ENCODE measurements at regions not wholly inside any gene's neighbourhood (a gene's known extent, or its start where the extent isn't known, plus 50 kb on each side); places are given as distances from the start of the nearest gene placed in this dataset.

DNA sequence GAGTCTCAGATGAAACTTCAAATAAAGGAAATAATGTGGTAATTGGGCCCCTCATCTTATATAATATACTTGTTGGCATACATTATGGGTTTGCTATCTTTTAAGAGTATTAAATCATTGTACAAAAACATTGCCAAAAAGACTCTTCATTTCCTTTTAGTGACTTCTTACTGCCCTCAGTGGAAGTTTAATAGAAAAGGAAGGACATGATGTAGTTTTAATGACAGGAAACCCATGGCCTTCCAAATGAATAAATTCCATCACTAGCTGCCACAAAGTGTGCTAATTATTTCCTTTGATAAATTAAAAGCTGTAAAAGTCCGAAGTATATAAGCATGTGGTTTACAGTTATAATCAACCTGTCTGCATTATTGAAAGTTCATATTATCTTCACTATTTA lies 350.9 kb upstream of the HAND2 start:
- Histone ChIP-seq H3K4me3 (no peak overlapping the region), H3K27ac (no peak overlapping the region), H3K9me3 (no peaks in the 10 kb centered on the region), H3K9ac (no peak overlapping the region), H3K27me3 (no peaks in the 10 kb centered on the region), H3K4me1 (no peaks in the 10 kb centered on the region), H3K36me3 (no peaks in the 10 kb centered on the region), H3K4me2 (no peak overlapping the region), H4K20me1 (no peaks in the 10 kb centered on the region)
- TF ChIP-seq Cebpa-rat (IDR thresholded peaks at IDR 0.05) = no peak

DNA sequence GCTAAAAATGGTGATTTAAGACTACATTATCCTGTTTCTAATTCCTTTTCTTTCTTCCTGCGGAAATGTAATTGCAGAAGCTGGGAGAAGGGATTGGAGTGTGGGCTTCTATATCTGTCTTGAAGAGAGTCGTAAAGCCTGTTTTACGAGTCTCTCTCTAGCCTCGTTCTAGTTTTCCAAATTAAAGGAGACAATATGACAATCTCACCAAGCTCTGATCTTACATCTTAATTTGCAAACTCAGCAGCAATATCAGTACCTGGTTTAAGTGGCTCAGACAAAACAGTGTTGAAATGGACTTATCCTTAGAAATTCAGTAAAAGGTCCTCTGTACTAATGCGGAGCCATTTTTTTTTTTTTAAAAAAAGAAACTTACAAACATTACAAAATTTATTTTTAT lies 349.5 kb upstream of the HAND2 start:
- Histone ChIP-seq H3K27me3 (no peaks in the 10 kb centered on the region), H3K27ac (no peak overlapping the region), H4K20me1 (no peaks in the 10 kb centered on the region), H3K4me2 (no peak overlapping the region), H3K4me1 (no peaks in the 10 kb centered on the region), H3K4me3 (no peak overlapping the region), H3K9ac (no peak overlapping the region), H3K9me3 (no peaks in the 10 kb centered on the region), H3K36me3 (no peaks in the 10 kb centered on the region)
- TF ChIP-seq Cebpa-rat (IDR thresholded peaks at IDR 0.05) = no peak

DNA sequence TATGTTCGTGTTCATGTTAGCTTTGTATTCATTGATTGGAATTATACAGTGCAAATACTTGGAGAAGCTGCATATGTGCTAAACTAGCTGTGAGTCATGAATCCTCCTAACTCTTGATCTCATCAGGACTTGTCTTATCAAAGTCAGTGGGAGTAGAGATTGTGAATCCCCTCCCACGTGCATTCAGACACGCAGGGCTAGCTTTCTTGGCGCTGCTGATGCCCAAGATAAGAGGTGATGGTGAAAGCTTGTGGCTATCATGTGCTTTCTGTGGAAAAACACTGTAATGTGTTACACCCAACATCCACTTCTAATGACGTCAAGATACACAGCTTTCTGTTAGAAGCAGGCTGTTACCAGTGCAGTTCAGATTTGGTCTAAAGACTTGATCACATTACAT lies 348.7 kb upstream of the HAND2 start:
- Histone ChIP-seq H4K20me1 (no peaks in the 10 kb centered on the region), H3K4me1 (no peaks in the 10 kb centered on the region), H3K36me3 (no peaks in the 10 kb centered on the region), H3K4me3 (no peak overlapping the region), H3K9me3 (no peaks in the 10 kb centered on the region), H3K27ac (no peak overlapping the region), H3K9ac (no peak overlapping the region), H3K4me2 (no peak overlapping the region), H3K27me3 (no peaks in the 10 kb centered on the region)
- TF ChIP-seq Cebpa-rat (IDR thresholded peaks at IDR 0.05) = no peak

DNA sequence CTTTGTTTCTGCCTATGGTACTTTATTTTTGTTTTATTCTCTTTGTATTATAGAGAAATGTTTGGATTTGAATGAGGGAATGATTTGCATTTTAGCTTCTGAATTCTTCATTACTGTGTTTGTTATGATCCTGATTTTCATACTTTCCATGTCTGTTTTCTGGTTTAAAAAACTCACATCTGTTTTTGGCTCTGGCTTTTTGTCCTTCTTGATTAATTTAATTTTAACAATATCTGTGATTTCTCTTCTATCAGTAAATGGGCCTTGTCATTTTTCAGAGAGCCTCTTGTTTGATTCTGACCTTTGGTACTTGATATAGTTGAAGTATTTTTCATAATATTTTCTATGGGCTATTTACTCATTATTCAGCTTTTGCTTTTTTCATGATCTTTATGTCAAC lies 341.6 kb upstream of the HAND2 start:
- H3K27me3 ChIP-seq = no peaks in the 10 kb centered on the region
- no peak overlapping the region for H3K9ac ChIP-seq
- TF ChIP-seq Cebpa-rat (IDR thresholded peaks at IDR 0.05) = no peak
- H3K4me1 ChIP-seq = no peaks in the 10 kb centered on the region
- H3K9me3 ChIP-seq = no peaks in the 10 kb centered on the region
- H3K27ac ChIP-seq = no peak overlapping the region
- no peaks in the 10 kb centered on the region for H3K36me3 ChIP-seq
- H4K20me1 ChIP-seq = no peaks in the 10 kb centered on the region
- H3K4me2 ChIP-seq = no peak overlapping the region
- no peak overlapping the region for H3K4me3 ChIP-seq

- no peaks in the 10 kb centered on the region for H3K9me3 ChIP-seq
- H3K36me3 ChIP-seq = no peaks in the 10 kb centered on the region
- no peak for TF ChIP-seq Cebpa-rat (IDR thresholded peaks at IDR 0.05)
- H3K27me3 ChIP-seq = no peaks in the 10 kb centered on the region
- no peaks in the 10 kb centered on the region for H4K20me1 ChIP-seq
- H3K4me2 ChIP-seq = no peak overlapping the region
- no peak overlapping the region for H3K4me3 ChIP-seq
- H3K27ac ChIP-seq = no peak overlapping the region
- H3K9ac ChIP-seq = no peak overlapping the region
- H3K4me1 ChIP-seq = no peaks in the 10 kb centered on the region
Observed at GRCh38 chr4:173866322-173867026, 336.4 kb upstream of the HAND2 start.

DNA sequence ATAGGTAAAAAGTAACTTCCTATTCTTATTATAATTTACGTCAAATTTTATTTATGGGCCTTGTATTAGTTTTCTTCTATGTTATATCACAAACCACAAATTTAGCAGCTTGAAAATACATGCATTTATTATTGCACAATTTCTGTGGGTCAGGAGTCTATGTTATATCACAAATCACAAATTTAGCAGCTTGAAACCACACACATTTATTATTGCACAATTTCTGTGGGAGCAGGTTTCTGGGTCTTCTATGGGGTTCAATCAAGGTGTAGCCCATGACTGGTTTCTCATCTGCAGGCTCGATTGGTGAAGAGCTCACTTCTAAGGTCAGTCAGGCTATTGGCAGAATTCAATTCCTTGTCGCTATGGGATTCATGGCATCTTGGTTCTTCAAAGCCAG lies 332.7 kb upstream of the HAND2 start:
- H3K9ac ChIP-seq = no peak overlapping the region
- no peak overlapping the region for H3K27ac ChIP-seq
- peak; percentile 64; the same call in 1 of the 2 replicates for TF ChIP-seq Cebpa-rat (IDR thresholded peaks at IDR 0.05)
- H4K20me1 ChIP-seq = no peaks in the 10 kb centered on the region
- peaks cover 11% of the 10 kb centered on the region for H3K4me1 ChIP-seq
- no peaks in the 10 kb centered on the region for H3K27me3 ChIP-seq
- H3K4me2 ChIP-seq = no peak overlapping the region
- H3K4me3 ChIP-seq = no peak overlapping the region
- H3K9me3 ChIP-seq = no peaks in the 10 kb centered on the region
- H3K36me3 ChIP-seq = no peaks in the 10 kb centered on the region

GRCh38 chr4:173860094-173860493 lies 330.1 kb upstream of the HAND2 start:
- Histone ChIP-seq H4K20me1 (no peaks in the 10 kb centered on the region), H3K36me3 (no peaks in the 10 kb centered on the region), H3K4me2 (no peak overlapping the region), H3K27ac (no peak overlapping the region), H3K4me3 (no peak overlapping the region), H3K9ac (no peak overlapping the region), H3K9me3 (no peaks in the 10 kb centered on the region), H3K27me3 (no peaks in the 10 kb centered on the region), H3K4me1 (peaks cover 11% of the 10 kb centered on the region)
- TF ChIP-seq Cebpa-rat (IDR thresholded peaks at IDR 0.05) = no peak

DNA sequence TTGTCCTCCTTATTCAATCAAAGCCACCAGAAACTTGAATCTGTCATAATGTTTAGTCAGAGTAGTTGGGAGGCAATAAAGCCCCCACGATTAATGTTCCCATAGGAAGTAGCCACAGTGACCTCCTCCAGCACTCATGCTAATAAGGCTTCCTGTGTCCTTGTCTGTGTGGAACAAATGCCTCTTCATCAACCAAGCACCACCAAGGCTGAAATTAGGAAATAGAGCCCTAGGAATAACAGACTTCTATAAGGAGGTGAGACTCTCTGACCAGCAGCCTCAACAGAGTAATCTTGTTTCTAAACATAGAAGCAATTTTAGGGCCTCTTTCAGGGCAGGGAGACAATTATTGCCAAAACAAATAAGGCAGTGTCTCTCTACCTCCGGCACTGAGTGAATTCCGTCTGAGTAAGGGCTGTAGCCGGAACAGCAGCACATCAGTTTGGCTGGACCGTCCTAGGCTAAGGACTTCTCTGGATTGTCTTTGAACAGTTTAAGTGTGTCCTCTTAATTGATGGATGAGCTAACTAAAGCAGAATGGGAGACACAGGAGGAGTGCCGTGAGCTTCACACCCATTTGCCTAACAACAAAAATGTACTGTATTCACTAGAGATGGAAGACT lies 329.2 kb upstream of the HAND2 start:
- Histone ChIP-seq H3K9ac (no peak overlapping the region), H3K4me3 (no peak overlapping the region), H3K36me3 (no peaks in the 10 kb centered on the region), H3K4me1 (peaks cover 11% of the 10 kb centered on the region), H3K9me3 (no peaks in the 10 kb centered on the region), H3K27me3 (no peaks in the 10 kb centered on the region), H4K20me1 (no peaks in the 10 kb centered on the region), H3K4me2 (peak overlapping the region; percentile 38), H3K27ac (no peak overlapping the region)
- TF ChIP-seq Cebpa-rat (IDR thresholded peaks at IDR 0.05) = no peak

DNA sequence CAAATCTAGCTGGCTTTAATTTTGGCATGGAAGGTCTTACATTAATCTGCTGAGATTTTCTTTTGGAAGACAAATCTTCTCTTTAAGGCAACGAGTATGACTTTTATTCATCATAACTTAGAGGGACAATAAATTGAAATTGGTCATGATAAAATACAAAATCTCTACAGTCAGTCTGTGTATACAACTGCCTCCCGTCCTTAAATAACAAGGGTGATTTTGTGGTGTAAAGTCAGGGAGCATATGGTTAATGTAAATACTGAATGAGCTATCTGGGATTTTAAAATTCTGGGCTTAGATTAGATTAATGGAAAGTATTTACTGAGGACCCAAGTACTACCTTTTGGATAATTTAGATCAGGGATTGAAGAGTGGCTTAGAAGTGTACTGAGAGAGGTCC lies 328.4 kb upstream of the HAND2 start:
- peaks cover 11% of the 10 kb centered on the region for H3K4me1 ChIP-seq
- no peaks in the 10 kb centered on the region for H3K9me3 ChIP-seq
- H3K36me3 ChIP-seq = no peaks in the 10 kb centered on the region
- no peak for TF ChIP-seq Cebpa-rat (IDR thresholded peaks at IDR 0.05)
- no peak overlapping the region for H3K27ac ChIP-seq
- peak overlapping the region; percentile 38 for H3K4me2 ChIP-seq
- no peaks in the 10 kb centered on the region for H4K20me1 ChIP-seq
- H3K9ac ChIP-seq = no peak overlapping the region
- H3K27me3 ChIP-seq = no peaks in the 10 kb centered on the region
- no peak overlapping the region for H3K4me3 ChIP-seq

GRCh38 chr4:173857828-173858227 lies 327.8 kb upstream of the HAND2 start:
- Histone ChIP-seq H3K9me3 (no peaks in the 10 kb centered on the region), H3K4me3 (no peak overlapping the region), H3K36me3 (no peaks in the 10 kb centered on the region), H3K27me3 (no peaks in the 10 kb centered on the region), H3K27ac (no peak overlapping the region), H3K4me1 (peaks cover 11% of the 10 kb centered on the region), H3K4me2 (no peak overlapping the region), H4K20me1 (no peaks in the 10 kb centered on the region), H3K9ac (no peak overlapping the region)
- no peak for TF ChIP-seq Cebpa-rat (IDR thresholded peaks at IDR 0.05)

Measured in BLaER1 (cell line).